ENCODE measurements at regions not wholly inside any gene's neighbourhood (a gene's known extent, or its start where the extent isn't known, plus 50 kb on each side); places are given as distances from the start of the nearest gene placed in this dataset.

DNA sequence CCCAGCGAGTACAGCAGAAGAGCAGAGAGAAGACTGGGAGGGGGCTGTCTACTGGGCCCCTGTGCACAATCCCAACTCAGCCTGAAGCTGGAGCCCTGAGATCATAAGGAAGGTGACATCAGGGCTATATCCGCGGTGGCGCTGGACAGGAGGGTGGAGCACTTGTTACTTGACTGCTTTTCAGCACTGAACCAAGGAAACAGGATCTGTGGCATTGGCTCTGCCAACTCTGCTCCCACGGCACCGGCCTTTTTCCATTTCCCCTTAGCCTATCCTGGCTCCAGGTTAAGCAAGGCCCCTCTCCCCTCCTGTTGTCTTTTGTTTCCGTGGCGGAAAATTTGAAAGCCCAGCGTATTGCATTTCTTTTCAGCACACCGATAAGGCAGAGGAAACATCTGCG is 125.0 kb upstream of the IRX3 start:
- no peak for DNase-seq (ENCODE audit: low read depth)

DNA sequence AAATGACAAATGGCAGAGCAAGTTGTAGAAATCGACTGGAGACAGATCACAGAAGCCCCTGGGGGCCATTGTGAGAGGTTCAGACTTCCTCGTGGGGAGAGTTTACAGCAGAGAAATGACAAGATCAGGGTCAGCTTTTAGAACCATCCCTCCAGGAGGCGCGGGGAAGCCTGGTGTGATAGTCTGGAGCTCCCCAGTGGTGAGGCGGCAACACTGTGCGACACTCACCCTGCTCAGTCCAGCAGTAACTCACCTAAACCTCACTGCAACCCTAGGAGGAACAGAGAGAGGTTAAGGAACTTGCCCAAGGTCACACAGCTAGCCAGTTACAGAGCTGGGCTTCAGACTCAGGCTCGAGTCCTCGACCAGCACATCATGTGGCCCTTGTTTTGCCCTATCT is 123.4 kb upstream of the IRX3 start:
- no peak for DNase-seq (ENCODE audit: low read depth)

DNA sequence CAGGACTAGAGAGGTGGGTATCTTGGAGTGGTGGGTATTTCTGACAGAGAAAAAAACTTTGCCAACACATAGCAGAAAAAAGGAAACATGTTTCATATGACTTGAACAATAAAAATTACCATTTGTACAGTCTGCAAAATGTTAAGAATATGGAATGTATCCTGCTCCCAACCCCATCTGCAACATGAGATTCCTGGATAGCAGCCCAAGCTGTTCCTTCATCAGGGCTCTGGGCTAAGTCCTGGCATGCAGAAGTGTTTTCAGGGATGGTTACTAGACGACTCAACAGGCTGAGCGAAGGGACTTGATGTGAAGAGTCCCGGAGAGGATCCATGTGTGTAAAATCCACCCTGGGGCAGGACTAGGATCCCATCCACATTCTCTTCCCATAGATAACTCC is 121.0 kb upstream of the IRX3 start:
- DNase-seq (ENCODE audit: low read depth) = peak; percentile 42

DNA sequence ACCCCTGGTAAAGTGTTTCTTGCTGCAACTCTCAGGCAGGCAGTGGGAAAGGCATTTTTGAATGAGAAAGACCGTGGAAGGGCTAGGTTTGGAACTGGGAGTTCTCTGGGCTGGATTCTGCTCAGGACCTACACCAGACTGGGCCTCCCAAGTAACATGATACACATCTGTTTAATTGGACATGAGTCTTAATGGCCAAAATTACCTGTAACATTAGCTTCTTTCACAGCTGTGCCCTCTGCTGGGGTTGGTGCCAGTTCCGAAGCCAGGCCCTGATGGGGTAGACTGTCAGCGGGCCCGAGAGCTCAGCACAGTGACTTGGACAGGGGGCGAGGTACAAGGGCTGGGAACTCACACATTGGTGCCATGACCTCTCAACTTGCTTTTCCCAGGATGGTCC is 118.9 kb upstream of the IRX3 start:
- no peak for DNase-seq (ENCODE audit: low read depth)

DNA sequence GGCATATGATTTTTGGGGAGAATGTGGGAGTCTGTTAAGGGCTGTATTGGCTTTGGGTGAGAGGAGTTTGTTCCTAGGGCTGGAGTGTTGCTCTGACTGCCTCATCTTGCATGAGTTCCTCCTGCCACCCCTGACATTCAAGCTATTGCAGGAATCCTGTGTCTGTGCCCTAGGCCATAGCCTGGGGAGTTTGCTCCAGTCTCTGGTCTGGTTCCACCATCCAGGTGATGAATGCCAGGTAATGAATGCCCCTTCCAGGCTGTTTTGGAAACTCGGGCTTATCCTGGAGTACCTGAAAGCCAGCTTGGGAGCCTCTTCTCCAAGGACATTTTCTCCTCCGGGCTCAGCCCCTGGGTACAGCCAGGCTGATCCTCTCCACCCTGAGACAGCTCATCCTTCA is 117.0 kb upstream of the IRX3 start:
- DNase-seq (ENCODE audit: low read depth) = no peak

DNA sequence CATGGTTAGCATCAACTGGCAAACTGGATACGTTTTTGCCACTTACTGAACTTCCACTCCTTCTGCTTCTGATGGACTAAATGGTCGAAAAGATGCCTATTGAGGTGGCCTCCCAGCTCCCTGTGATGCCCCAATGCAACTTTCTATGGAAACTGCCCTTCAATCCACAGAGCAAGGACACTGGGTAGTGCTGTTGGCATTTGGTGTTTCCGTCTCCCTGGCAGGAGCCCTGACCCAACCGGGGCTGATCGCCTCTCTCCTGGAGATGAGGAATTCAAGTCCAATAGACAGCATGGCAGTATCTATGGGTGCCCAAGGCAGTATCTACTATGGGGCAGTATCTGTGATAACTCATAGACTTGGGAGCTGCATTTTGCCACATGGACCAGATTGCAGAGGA is 116.3 kb upstream of the IRX3 start:
- no peak for DNase-seq (ENCODE audit: low read depth)

DNA sequence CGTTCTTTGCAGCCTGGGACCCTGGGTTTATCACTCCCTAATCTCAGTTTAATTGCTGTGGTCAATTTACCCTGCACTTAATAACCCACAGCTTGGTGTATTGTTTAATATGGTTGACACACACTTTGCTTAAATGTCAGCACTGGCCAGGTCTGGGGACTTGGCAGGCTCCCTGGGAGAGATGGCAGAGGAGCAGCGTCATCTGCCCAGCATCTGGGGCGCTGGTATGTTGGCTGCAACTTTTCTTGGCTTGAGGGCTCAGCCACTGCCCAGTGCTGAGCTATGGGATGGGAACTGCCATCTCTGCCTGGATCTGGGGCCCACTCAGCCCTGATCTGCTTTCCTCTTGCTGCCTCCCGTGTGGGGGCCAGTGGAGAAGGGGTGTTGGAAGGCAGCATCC is 115.7 kb upstream of the IRX3 start:
- DNase-seq (ENCODE audit: low read depth) = peak; percentile 32

DNA sequence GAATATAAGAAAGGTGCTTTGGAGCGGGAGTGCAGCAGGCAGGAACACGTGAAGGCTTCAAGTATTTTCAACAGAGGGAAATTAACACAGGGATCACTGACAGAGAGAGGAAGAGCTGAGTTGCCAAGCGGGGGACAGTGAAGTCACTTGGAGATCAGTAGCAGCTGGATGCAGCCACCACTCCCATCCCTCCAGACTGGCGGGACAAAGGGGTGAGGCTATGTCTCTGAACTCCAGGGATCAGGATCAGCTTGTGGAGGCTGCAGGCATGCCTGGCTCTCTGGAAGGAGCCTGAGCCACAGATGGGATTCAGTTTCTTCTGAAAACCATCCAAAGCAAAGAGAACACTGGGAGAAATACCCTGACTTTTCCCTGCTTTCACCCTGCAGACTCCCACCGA is 113.7 kb upstream of the IRX3 start:
- no peak for DNase-seq (ENCODE audit: low read depth)

DNA sequence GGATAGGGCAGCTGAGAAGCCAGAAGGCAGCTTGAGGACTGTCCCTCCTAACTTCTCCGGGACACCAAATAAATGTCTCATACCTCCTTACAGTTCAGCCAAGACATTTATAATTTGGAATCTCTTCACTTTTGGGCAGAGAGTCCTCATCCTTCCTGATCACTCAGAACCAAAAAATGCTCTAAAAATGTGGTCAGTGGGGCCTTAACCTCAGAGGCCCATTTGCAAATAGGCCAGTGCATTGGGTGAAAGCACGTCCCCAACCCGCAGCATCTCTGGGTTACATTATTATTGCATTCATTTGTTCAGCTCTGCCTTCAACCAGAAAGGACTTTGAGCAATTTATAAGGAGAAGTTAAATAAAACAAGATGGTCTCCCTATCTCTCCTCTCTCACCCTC is 112.4 kb upstream of the IRX3 start:
- no peak for DNase-seq (ENCODE audit: low read depth)

DNA sequence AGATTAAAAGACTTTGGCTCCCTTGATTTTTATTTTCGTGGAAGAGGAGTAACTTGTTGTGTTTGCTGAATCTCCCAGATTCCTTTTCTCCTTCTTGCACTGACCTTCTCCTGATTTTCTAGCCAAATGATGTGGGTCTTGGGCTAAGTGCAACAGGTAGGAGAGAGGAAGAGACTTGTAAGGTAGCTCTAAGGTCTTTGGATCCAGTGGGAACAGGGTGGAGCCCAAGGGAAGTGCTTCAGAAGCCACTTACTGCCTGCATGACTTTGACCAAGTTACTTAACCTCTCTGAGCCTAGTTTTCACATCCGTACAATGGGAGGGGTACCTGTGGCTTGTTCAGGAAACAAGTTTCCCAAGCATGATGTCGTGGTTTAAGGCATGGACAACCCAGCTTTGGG is 111.3 kb upstream of the IRX3 start:
- no peak for DNase-seq (ENCODE audit: low read depth)

DNA sequence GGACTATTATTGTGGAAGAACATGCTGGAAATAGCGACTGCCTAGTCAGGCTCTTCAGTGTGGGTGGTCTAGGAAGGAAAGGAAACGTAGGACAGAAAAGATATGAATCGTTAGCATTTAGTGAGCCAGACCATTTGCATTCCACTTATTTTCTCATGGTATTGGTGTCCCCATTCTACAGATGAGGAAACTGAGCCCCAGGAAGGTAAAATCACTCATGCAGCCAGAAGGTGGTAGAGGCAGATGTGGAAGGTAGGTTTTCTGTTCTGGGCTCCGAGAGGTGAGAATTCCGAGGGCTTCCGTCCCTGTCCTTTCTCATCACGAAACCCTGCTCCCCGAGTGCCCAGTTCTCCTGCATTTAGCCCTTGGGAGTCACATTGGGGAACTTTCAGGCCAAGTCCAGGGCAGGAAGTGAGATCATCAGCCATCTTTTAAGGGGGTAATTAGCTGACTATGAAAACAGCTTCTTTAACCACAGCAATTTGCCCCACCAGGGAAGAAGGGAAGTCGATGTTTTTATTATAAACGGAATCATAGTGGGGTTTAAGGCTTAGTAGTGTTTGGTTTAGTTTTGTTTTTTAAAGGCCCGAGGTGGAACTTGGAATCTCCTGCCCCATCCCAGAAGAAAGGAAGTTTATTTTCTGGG is 110.7 kb upstream of the IRX3 start:
- no peak for DNase-seq (ENCODE audit: low read depth)

DNA sequence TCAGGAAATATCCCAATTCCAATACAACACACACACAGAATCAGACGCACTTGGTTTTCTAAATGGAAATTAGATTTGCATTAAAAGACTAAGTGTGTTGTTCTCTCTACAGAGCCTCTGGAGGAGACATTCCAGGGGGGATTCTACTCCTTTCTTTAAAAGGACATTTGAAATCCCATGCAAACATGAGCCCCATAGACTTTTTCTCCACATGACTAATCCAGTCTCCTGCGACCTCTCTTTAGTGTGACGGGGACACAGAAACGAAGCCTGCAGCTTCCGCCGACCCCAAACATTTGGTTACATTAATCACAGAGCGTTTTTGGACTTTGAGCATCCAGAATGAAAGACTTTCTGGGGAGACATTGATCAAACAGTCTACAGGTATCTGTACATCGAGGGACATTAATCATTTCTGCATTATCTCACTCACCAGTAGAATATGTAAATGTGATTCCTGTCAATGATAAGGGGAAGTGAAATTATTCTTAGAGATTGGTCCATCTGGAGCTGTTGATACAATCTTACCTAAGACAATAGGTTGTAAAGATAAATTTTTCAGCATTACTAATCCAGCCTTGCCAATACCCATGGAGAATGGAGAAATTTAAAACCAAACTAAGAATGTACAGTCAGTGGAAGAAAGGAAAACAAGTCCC is 103.4 kb upstream of the IRX3 start:
- DNase-seq (ENCODE audit: low read depth) = no peak

DNA sequence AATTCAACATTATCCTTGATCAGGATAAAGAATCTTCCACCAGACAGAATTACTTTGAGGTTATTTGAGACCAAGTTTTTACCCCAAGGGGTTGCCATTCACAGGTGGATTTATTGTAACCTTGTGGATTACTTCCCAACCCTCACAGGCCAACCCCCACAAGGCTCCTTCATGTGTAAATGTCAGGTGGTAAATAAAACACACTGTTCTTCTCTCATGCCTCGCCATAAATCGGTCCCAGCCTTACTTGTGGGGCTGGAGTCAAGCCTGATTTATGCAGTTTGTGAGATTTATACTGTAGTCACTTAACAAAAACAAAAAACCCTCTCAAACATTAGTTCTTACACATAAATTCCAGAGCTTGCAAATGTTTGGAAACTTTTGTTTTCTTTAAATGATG is 98.6 kb upstream of the IRX3 start:
- DNase-seq (ENCODE audit: low read depth) = no peak

DNA sequence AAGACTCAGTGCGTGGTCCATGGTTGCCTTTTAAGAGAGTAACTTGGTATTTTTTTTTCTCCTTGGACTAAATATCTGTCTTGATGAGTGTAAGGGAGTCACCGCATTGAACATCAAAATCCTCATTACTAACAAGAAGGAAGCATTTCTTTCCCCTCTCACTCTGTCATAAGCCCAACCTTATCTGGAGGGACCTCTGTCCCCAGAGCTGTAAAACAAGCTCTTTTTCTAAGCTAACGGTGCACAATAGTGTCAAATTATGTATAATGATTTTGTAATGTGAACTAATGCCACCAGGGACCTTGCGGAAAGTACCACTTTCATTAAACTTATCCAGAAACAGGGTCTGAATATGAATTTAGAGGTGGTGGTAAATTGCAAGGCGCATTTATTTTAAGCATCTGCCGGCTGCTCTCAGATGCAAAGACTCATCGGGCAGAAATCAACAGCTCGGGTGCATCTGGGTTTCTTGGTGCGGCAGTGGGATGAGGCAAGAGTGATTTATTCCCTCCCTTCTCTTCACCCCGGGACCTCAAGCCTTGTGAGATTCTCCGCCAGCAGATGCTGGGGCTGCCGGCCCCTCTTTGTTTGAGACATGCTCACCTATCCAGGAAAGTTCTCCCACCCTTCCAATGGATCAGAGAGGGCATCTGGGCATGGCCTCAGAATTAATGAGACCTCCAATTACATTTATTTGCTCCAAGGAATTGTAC is 95.2 kb upstream of the IRX3 start:
- no peak for DNase-seq (ENCODE audit: low read depth)

DNA sequence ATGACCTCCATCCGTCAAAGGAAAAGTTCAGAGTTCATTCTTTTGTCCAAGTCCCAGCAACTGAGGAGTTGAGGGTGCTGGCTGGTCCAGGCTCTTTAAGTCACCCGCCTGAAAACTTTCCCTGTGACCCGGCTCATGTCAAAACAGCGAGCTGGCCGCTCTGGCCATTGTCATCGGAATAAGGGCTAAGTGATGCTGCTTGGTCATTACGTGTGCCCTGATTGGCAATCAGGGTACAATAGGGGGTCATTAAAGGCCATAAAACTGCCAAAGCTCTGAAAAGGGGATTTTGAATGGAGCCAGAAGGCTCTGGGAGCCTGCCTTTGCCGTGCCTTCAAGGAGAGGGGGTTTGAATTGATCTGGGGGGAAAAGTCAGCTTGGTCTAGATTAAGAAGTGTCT is 88.5 kb upstream of the IRX3 start:
- no peak for DNase-seq (ENCODE audit: low read depth)

DNA sequence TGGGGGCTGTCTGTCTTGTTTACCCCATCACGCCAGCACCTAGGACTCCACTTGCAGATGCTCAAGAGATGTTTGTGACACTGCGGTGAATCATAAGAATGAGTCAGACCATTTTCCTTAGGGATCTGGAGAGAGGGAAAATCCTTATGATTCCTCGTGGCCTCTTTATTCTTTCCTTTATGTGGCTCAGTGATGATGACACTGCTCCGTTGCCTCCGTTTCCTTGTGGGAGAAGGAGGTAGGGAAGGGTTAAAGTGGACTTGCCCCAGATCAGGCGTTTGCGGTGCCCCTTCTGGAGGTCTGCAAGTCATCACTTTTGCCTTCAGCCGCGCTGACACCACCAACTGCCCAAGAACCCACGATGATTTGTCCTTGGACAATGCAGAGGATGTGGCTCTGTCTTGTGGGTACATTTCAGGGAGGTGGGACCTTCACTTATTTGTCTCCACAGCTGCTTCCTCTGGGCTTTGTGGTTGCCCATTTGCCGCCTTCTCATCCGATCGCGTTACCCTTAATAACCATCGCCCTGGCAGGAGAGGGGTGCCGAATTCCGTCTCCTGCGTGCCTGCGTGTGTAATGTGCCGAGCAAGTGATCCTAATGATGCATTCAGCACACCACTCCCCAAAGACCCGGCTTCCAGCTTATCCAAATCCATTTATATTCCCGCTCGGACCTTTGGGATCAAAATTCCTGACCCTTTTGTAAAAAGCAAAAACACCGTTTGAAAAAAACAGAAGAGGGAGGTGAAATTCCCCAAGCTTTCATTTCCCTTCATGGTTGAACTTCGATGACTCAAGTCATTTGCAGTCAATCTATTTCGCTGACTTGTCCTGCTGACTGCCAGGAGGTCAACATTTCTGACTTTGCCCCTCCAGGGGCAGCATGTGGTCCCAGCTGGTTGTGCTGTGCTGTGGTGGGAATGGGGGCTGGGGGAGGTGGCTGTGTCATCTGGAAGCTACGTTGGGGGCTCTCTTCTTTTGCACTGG is 87.2 kb upstream of the IRX3 start:
- peak; percentile 52 for DNase-seq (ENCODE audit: low read depth)

DNA sequence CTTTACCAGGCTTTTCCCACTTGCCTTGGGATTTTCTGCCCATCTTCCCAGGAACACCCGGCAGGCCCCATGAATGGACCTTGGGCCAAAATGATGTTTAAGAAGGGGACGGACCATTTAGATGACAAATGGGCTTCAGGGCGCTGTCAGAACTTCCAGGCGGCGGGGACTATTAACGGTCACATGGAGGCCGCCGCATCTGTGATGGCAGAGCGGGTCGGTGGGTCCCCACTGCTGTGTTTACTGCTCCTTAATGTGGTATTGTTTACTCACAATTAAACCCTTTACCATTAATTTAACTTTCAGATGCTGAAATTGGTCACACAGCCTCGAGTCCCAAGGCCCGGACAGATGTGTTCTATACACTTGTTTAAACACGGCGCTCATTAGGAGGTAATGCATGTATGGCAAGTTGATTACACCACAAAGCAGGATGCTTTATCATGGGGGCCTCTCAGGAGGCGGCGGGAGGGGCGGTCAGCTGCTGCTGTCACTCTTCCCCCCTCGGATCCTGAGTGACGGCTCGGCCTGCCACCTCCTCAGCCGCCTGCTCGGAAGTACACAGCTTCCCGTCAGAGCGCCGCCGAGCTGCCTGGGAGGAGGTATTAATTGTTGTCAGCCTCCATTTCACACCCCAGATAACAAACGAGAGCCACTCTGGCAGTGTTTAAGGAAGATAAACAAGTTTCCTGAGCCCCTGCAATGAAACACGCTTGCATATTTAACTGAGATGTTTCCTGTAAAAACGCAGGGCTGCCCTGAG is 83.9 kb upstream of the IRX3 start:
- DNase-seq (ENCODE audit: low read depth) = no peak

DNA sequence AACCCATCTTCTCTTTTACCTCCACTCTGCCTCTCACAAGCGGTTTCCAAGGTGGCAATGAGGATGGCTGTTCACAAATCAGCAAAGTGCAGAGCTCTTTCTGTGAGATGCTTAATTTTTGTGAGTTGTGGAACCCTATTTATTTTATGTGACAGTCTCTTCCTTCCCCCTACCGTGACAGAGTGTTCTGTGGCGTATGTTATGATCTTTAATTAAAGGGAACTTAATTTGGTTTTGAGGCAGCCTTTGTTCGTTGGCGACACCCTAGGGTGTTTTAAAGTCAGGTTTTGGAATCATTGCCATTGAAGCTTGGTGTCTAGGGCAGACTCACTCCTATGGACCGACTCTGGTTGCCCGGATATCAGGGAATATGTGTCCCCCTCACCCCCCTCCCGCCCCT is 83.3 kb upstream of the IRX3 start:
- DNase-seq (ENCODE audit: low read depth) = no peak

DNA sequence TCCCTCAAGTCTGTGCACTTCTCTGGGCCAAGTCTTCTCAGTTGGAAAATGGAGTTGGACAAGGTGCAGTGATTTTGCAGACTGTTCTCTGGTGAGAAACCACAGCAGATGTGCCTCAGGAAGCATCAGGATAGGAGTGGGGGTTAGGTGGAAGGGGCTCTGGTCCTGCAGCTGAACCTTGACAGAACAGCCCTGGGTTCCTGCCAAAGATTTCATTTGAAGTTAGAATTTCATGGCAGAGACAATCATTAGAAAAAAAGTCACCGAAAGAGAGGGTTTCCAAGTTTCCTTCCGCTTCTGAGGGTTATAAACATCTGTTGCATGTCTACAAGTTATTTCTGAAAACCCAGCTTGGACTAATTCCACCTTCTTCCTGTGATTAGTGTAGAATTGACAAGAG is 80.4 kb upstream of the IRX3 start:
- no peak for DNase-seq (ENCODE audit: low read depth)

DNA sequence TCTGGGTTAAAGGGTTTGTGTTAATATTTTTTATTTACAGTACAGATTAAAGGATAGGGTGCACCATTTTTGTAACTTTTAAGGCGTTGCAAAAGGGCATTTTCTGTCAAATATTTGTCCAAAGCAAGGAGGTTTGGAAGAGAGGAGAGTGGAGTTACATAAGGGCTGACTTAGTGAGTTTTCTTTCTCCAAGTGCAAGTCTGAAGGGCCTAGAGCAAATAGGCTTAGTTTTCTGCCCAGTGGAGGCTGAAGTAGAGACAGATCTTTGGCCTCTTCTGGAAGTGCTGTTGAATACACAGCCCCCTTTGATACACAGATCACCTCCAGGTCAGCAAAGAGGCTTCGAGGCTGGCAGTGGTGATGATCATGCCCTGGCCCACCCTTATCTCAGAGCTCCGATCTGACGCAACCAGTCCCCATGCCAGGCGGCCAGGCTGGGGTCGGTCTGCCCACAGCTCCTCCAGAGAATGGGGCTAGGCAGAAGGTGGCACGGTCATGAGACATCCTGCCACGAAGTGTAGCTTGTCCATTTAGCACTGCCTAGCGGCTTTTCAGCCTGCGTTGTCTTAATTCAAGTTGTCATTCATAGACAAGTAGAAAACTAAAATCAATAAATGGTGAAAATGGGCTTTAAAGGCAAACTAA is 79.5 kb upstream of the IRX3 start:
- DNase-seq (ENCODE audit: low read depth) = no peak

DNA sequence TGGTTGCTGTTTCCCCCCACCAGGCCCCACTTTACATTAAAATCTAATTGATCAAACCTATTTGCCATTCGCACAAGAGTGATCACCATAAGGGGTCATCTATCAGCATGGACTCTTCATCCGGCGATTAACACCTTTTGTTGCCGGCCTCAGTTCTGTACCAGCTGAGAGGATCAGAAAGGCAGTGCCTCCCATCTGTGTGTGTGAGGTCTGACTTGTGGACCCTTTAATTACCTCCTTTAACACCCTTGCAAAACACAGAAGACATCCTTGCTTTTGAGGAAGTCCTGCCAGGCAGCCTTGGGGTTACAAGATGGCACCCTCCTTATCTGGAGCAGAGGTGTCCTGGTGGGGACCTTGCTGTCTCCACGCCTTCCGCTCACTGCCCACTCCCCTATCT is 77.2 kb upstream of the IRX3 start:
- no peak for DNase-seq (ENCODE audit: low read depth)
